HFFc6 (cell line): ENCODE measurements at regions not wholly inside any gene's neighbourhood (a gene's known extent, or its start where the extent isn't known, plus 50 kb on each side); places are given as distances from the start of the nearest gene placed in this dataset.

Experiments
- DNase-seq: peaks from one replicate; pipeline ENCODE4 v3.0.0-alpha.2; 2018
- H3K27ac Mint-ChIP-seq: 2 replicates; pipeline ENCODE4 v1.8.0; 2020; ENCODE audit warnings: mild to moderate bottlenecking, mixed read lengths
- H3K27me3 Mint-ChIP-seq: 2 replicates; pipeline ENCODE4 v1.8.0; 2021; ENCODE audit warnings: mild to moderate bottlenecking, moderate library complexity, mixed read lengths; ENCODE audit not compliant: insufficient read depth
- H3K36me3 Mint-ChIP-seq: 2 replicates; pipeline ENCODE4 v1.8.0; 2021; ENCODE audit warnings: low read depth, mixed read lengths
- H3K4me1 Mint-ChIP-seq: 2 replicates; pipeline ENCODE4 v1.8.0; 2020; ENCODE audit warnings: low read depth, mixed read lengths
- H3K4me3 Mint-ChIP-seq: 2 replicates; pipeline ENCODE4 v1.8.0; 2020; ENCODE audit warnings: mild to moderate bottlenecking, moderate library complexity, mixed read lengths
- H3K9me3 Mint-ChIP-seq: 2 replicates; pipeline ENCODE4 v1.8.0; 2020; ENCODE audit warnings: mild to moderate bottlenecking, mixed read lengths
- CTCF ChIP-seq: fragments of 200-600 bp; sonication (generic); IDR thresholded peaks from 2 replicates; pipeline ENCODE4 v1.5.0; 2021; ENCODE audit warnings: antibody characterized with exemption, mild to moderate bottlenecking

- no peaks in the 10 kb centered on the region for H3K4me1 Mint-ChIP-seq
- H3K4me3 Mint-ChIP-seq: no peak overlapping the region
- peaks cover 23% of the 10 kb centered on the region for H3K27me3 Mint-ChIP-seq
- DNase-seq: no peak
- H3K9me3 Mint-ChIP-seq: peaks cover 5% of the 10 kb centered on the region
- H3K36me3 Mint-ChIP-seq: peaks cover 5% of the 10 kb centered on the region
- H3K27ac Mint-ChIP-seq: no peak overlapping the region
- no peak for TF ChIP-seq CTCF
Observed at GRCh38 chr15:100824211-100824610, 55.4 kb upstream of the ALDH1A3 start.

GRCh38 chr15:100829457-100829856, 50.2 kb upstream of the ALDH1A3 start:
- H3K9me3 Mint-ChIP-seq: peaks cover 5% of the 10 kb centered on the region
- peaks cover 30% of the 10 kb centered on the region for H3K27me3 Mint-ChIP-seq
- H3K4me3 Mint-ChIP-seq: no peak overlapping the region
- no peak for TF ChIP-seq CTCF
- peaks cover 5% of the 10 kb centered on the region for H3K36me3 Mint-ChIP-seq
- no peak for DNase-seq
- no peak overlapping the region for H3K27ac Mint-ChIP-seq
- H3K4me1 Mint-ChIP-seq: no peaks in the 10 kb centered on the region; the same call in 1 of the 2 replicates
